OCI-LY1 (cell line): ENCODE measurements at regions not wholly inside any gene's neighbourhood (a gene's known extent, or its start where the extent isn't known, plus 50 kb on each side); places are given as distances from the start of the nearest gene placed in this dataset.

Source experiments
- H2AFZ ChIP-seq: fragments of 200-600 bp; sonication (generic), shearing (Covaris generic); 2 replicates; pipeline ENCODE4 v1.6.0; 2014; ENCODE audit warnings: antibody characterized with exemption, mild to moderate bottlenecking, low read length
- H3F3A ChIP-seq: fragments of 200-600 bp; sonication (generic), shearing (Covaris generic); 2 replicates; pipeline ENCODE4 v1.6.0; 2014; ENCODE audit warnings: mild to moderate bottlenecking, antibody characterized with exemption, low read length, moderate library complexity; ENCODE audit not compliant: insufficient read depth
- H3K27ac ChIP-seq: fragments of 200-600 bp; sonication (generic); 2 replicates; pipeline ENCODE4 v1.5.1; 2014; ENCODE audit warnings: low read length, mixed run types, mild to moderate bottlenecking, low read depth; ENCODE audit not compliant: poor library complexity, severe bottlenecking
- H3K27me3 ChIP-seq: fragments of 200-600 bp; sonication (generic); 2 replicates; pipeline ENCODE4 v1.6.0; 2014; ENCODE audit warnings: antibody characterized with exemption, mild to moderate bottlenecking, low read length, moderate library complexity; ENCODE audit not compliant: insufficient read depth
- H3K36me3 ChIP-seq: fragments of 200-600 bp; sonication (generic); 2 replicates; pipeline ENCODE4 v1.6.1; 2014; ENCODE audit warnings: mild to moderate bottlenecking, antibody characterized with exemption, low read length, moderate library complexity, mixed read lengths; ENCODE audit not compliant: insufficient read depth
- H3K4me1 ChIP-seq: fragments of 200-600 bp; sonication (generic); 2 replicates; pipeline ENCODE4 v1.5.1; 2014; ENCODE audit warnings: mild to moderate bottlenecking, low read length, moderate library complexity; ENCODE audit not compliant: insufficient read depth, severe bottlenecking
- H3K4me2 ChIP-seq: fragments of 200-600 bp; sonication (generic), shearing (Covaris generic); 2 replicates; pipeline ENCODE4 v1.6.1; 2014; ENCODE audit warnings: low read length
- H3K4me3 ChIP-seq: fragments of 200-600 bp; sonication (generic); 2 replicates; pipeline ENCODE4 v1.5.1; 2014; ENCODE audit warnings: low read length, low read depth, mild to moderate bottlenecking, mixed read lengths; ENCODE audit not compliant: poor library complexity, severe bottlenecking
- H3K79me2 ChIP-seq: fragments of 200-600 bp; shearing (Covaris generic); 2 replicates; pipeline ENCODE4 v1.6.1; 2016; ENCODE audit warnings: mixed run types, low read length, mixed read lengths; ENCODE audit not compliant: insufficient read depth
- H3K9ac ChIP-seq: fragments of 200-600 bp; sonication (generic), shearing (Covaris generic); 2 replicates; pipeline ENCODE4 v1.6.1; 2014; ENCODE audit warnings: mild to moderate bottlenecking, low read length, mixed read lengths
- H3K9me2 ChIP-seq: fragments of 200-600 bp; sonication (generic), shearing (Covaris generic); 2 replicates; pipeline ENCODE4 v1.6.1; 2014; ENCODE audit warnings: low read depth, mild to moderate bottlenecking, low read length, mixed read lengths
- H3K9me3 ChIP-seq: fragments of 200-600 bp; shearing (Covaris generic); 2 replicates; pipeline ENCODE4 v1.6.1; 2014; ENCODE audit warnings: low read length, mixed read lengths
- H4K20me1 ChIP-seq: fragments of 200-600 bp; sonication (generic), shearing (Covaris generic); 2 replicates; pipeline ENCODE4 v1.6.0; 2016; ENCODE audit warnings: mild to moderate bottlenecking, low read length; ENCODE audit not compliant: insufficient read depth
- CTCF ChIP-seq: fragments of 200-600 bp; sonication (generic), shearing (Covaris generic); IDR thresholded peaks from 2 replicates; pipeline ENCODE4 v1.5.1; 2017; ENCODE audit warnings: mild to moderate bottlenecking, antibody characterized with exemption, low read length, moderate library complexity, mixed read lengths
- EZH2 ChIP-seq: fragments of 200-600 bp; sonication (generic), shearing (Covaris generic); IDR thresholded peaks from 2 replicates; pipeline ENCODE4 v1.8.0; 2017; ENCODE audit warnings: borderline replicate concordance, mixed run types, mild to moderate bottlenecking, antibody characterized with exemption, low read length, moderate library complexity, mixed read lengths

- Histone ChIP-seq H2AFZ (no peak overlapping the region), H3K27me3 (peaks cover 9% of the 10 kb centered on the region; the same call in 1 of the 2 replicates), H3K79me2 (no peaks in the 10 kb centered on the region), H4K20me1 (no peaks in the 10 kb centered on the region), H3K4me2 (no peak overlapping the region), H3K9me2 (no peaks in the 10 kb centered on the region), H3K9me3 (peaks cover 6% of the 10 kb centered on the region; the same call in 1 of the 2 replicates), H3K4me3 (no peak overlapping the region), H3K27ac (peak overlapping the region; percentile 13), H3K9ac (no peak overlapping the region), H3F3A (no peaks in the 10 kb centered on the region), H3K4me1 (peaks cover 13% of the 10 kb centered on the region), H3K36me3 (no peaks in the 10 kb centered on the region; the same call in 1 of the 2 replicates)
- TF ChIP-seq EZH2 (no peak), CTCF (no peak)
Measured at GRCh38 chr17:77343031-77343800, 202.4 kb downstream of the SEC14L1 start.

- Histone ChIP-seq H3K79me2 (no peaks in the 10 kb centered on the region), H3K9me3 (peaks cover 6% of the 10 kb centered on the region; the same call in 1 of the 2 replicates), H3K4me1 (peaks cover 13% of the 10 kb centered on the region), H3K4me2 (no peak overlapping the region), H3K27ac (no peak overlapping the region), H3K9ac (no peak overlapping the region), H3K27me3 (peaks cover 9% of the 10 kb centered on the region; the same call in 1 of the 2 replicates), H3F3A (no peaks in the 10 kb centered on the region), H3K36me3 (no peaks in the 10 kb centered on the region; the same call in 1 of the 2 replicates), H3K4me3 (no peak overlapping the region), H3K9me2 (no peaks in the 10 kb centered on the region), H4K20me1 (no peaks in the 10 kb centered on the region), H2AFZ (no peak overlapping the region)
- TF ChIP-seq EZH2: no peak
- TF ChIP-seq CTCF: no peak
Measured at GRCh38 chr17:77344038-77344437, 203.3 kb downstream of the SEC14L1 start.

- H3K9ac ChIP-seq: no peak overlapping the region
- peaks cover 13% of the 10 kb centered on the region for H3K4me1 ChIP-seq
- H3K36me3 ChIP-seq: no peaks in the 10 kb centered on the region; the same call in 1 of the 2 replicates
- H3K9me2 ChIP-seq: no peaks in the 10 kb centered on the region
- no peak overlapping the region for H3K4me3 ChIP-seq
- H2AFZ ChIP-seq: no peak overlapping the region
- no peaks in the 10 kb centered on the region for H3K79me2 ChIP-seq
- H3K27ac ChIP-seq: no peak overlapping the region
- no peaks in the 10 kb centered on the region for H3F3A ChIP-seq
- H4K20me1 ChIP-seq: no peaks in the 10 kb centered on the region
- no peak for TF ChIP-seq EZH2
- H3K9me3 ChIP-seq: peaks cover 6% of the 10 kb centered on the region; the same call in 1 of the 2 replicates
- H3K4me2 ChIP-seq: no peak overlapping the region
- H3K27me3 ChIP-seq: peaks cover 9% of the 10 kb centered on the region; the same call in 1 of the 2 replicates
Measured at GRCh38 chr17:77345260-77345910, 204.6 kb downstream of the SEC14L1 start.
